Stomach (tissue), 4 donors: ENCODE measurements at regions not wholly inside any gene's neighbourhood (a gene's known extent, or its start where the extent isn't known, plus 50 kb on each side); places are given as distances from the start of the nearest gene placed in this dataset.

ENCODE experiments used
- CTCF ChIP-seq, 7 experiments: fragments of 450-650 bp in 4 of 7; fragments of 200-600 bp in 3 of 7; sonication (generic) in 3 of 7; IDR thresholded peaks; one replicate each; pipeline ENCODE4 v1.5.1; 2016 to 2019; ENCODE audit warnings: antibody characterized with exemption in 7 of 7, control low read depth in 2 of 7, mild to moderate bottlenecking in 1 of 7
- POLR2A ChIP-seq, 4 donors: fragments of 450-650 bp; IDR thresholded peaks; one replicate each; pipeline ENCODE4 v1.6.1; 2016; ENCODE audit warnings: antibody characterized with exemption in 4 of 4, control low read depth in 2 of 4, mild to moderate bottlenecking in 1 of 4, moderate library complexity in 1 of 4
- POLR2AphosphoS5 ChIP-seq, 3 donors: sonication (generic); formaldehyde crosslinking; IDR thresholded peaks; one replicate each; pipeline ENCODE4 v1.6.1; 2016; ENCODE audit warnings: antibody characterized with exemption in 3 of 3

GRCh38 chrX:127404161-127404560 lies 584.6 kb downstream of the PRR32 start:
- TF ChIP-seq POLR2A (IDR thresholded peaks at IDR 0.05) (no peak), CTCF (IDR thresholded peaks at IDR 0.05) (no peak), POLR2AphosphoS5 (IDR thresholded peaks at IDR 0.05) (no peak)
